Skeletal muscle satellite cell (primary cell): ENCODE measurements at regions not wholly inside any gene's neighbourhood (a gene's known extent, or its start where the extent isn't known, plus 50 kb on each side); places are given as distances from the start of the nearest gene placed in this dataset.
"Not testable (repeated sequence)": the region's sequence is repeated elsewhere in the genome, so short reads cannot be mapped to it uniquely, and the experiment has no call there.

Experiments used
- H3K27me3 ChIP-seq: 2 replicates; pipeline ENCODE4 v1.7.0; 2013; ENCODE audit warnings: low read length; ENCODE audit not compliant: control insufficient read depth, insufficient read depth
- H3K36me3 ChIP-seq: 2 replicates; pipeline ENCODE4 v1.7.0; 2013; ENCODE audit warnings: mild to moderate bottlenecking, control low read depth, low read length; ENCODE audit not compliant: insufficient read depth
- H3K4me1 ChIP-seq: 2 replicates; pipeline ENCODE4 v1.7.0; 2013; ENCODE audit warnings: low read length; ENCODE audit not compliant: control insufficient read depth, insufficient read depth
- H3K4me2 ChIP-seq: 2 replicates; pipeline ENCODE4 v1.7.0; 2013; ENCODE audit warnings: mild to moderate bottlenecking, low read length
- H3K4me3 ChIP-seq: 2 replicates; pipeline ENCODE4 v1.7.0; 2013; ENCODE audit warnings: low read length
- H3K9ac ChIP-seq: 2 replicates; pipeline ENCODE4 v1.7.0; 2013; ENCODE audit warnings: mild to moderate bottlenecking, low read depth, low read length, moderate library complexity
- H3K9me3 ChIP-seq: replicated peaks from 2 replicates; pipeline ENCODE4 v1.7.0; 2013; ENCODE audit warnings: mild to moderate bottlenecking, control low read depth, low read length

DNA sequence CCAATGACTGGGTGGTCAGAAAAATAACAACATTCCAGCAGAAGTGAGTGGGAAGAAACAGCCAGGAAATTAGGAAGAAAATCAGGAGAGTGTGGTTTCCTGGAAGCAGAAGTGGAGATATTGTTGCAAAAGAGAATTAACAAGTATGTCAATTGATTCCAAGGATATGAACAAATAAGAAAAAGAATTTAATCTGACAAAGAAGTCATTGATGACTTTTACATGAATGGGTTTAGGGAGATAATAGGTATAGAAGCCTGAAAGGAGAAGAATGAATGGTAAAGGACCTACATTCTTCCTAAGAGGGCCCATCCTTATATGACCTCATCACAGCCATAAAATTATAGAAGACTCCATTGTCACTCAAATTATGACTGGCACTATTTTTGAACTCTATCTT is 1440.1 kb downstream of the OTOL1 start:
- Histone ChIP-seq H3K9ac (no peak overlapping the region), H3K9me3 (no peaks in the 10 kb centered on the region), H3K36me3 (no peaks in the 10 kb centered on the region), H3K4me3 (no peak overlapping the region), H3K4me1 (no peaks in the 10 kb centered on the region), H3K27me3 (no peaks in the 10 kb centered on the region), H3K4me2 (no peak overlapping the region)

GRCh38 chr3:162938083-162938482 is 1441.5 kb downstream of the OTOL1 start:
- Histone ChIP-seq H3K4me2 (no peak overlapping the region), H3K4me3 (no peak overlapping the region), H3K36me3 (no peaks in the 10 kb centered on the region), H3K9me3 (no peaks in the 10 kb centered on the region), H3K27me3 (no peaks in the 10 kb centered on the region), H3K9ac (no peak overlapping the region), H3K4me1 (no peaks in the 10 kb centered on the region)

GRCh38 chr3:162945626-162946025 is 1449.0 kb downstream of the OTOL1 start:
- no peaks in the 10 kb centered on the region for H3K27me3 ChIP-seq
- no peak overlapping the region for H3K9ac ChIP-seq
- H3K9me3 ChIP-seq, result no peaks in the 10 kb centered on the region
- no peak overlapping the region for H3K4me3 ChIP-seq
- no peaks in the 10 kb centered on the region for H3K36me3 ChIP-seq
- H3K4me2 ChIP-seq, result no peak overlapping the region
- no peaks in the 10 kb centered on the region for H3K4me1 ChIP-seq

DNA sequence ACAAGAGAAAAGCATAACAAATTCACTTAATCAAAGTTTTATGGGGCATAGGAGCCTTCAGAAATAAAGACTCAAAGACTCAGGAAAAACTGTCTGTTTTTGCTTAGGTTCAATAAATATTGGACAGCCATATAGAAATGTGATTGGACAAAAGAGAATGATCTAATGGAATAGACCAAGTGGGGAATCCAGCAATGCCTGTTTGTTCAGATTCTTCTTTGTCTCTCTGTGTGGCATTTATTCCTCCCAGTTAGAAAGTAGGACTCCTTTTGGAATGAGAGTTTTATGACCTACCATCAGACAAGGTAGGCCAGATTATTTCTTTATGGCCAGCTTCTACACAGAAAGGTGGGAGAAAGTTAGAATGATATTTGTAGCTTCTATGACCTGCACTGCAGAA is 1460.1 kb downstream of the OTOL1 start:
- Histone ChIP-seq H3K4me2 (no peak overlapping the region), H3K36me3 (no peaks in the 10 kb centered on the region), H3K27me3 (no peaks in the 10 kb centered on the region), H3K4me1 (no peaks in the 10 kb centered on the region), H3K4me3 (no peak overlapping the region), H3K9me3 (no peaks in the 10 kb centered on the region), H3K9ac (no peak overlapping the region)

DNA sequence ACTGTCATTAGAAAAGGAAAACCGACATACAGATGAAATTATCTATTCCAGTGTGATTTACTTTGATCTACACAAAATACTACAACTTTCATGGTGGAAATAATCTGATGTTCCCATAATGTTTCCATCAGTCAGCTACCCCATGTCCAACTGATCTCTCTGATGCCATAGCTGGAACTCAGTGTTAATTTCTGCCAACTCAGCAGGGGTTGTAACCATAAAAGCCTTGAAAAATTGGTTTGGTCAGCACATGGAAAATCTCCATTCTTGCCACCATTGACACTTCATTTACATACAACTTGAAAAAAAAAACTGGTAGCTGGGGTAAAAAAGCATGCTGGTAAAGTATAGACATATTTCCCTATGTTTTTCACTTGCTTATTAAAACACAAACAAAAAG is 1463.7 kb downstream of the OTOL1 start:
- Histone ChIP-seq H3K27me3 (no peaks in the 10 kb centered on the region), H3K4me1 (no peaks in the 10 kb centered on the region), H3K4me3 (no peak overlapping the region), H3K9me3 (no peaks in the 10 kb centered on the region), H3K9ac (no peak overlapping the region), H3K36me3 (no peaks in the 10 kb centered on the region), H3K4me2 (no peak overlapping the region)

DNA sequence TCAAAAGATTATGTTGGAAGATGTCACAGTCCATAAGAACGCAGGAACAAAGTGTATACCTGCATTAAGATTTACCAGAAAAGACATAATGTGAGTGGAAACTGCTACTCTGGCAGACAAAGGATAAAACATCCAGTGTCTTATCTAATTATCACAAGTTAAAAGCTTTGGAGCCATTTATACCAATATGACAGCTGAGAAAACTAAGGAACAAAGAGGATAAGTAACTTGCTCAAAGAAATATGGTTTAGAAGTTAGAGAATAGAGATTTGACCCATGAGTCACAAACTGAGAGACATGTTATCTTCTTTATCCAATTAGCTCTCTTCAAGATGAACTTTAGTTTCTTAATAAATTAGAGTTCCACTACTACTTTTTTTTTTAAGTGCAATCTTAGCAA is 1473.7 kb downstream of the OTOL1 start:
- Histone ChIP-seq H3K36me3 (no peaks in the 10 kb centered on the region), H3K4me2 (no peak overlapping the region), H3K4me1 (no peaks in the 10 kb centered on the region), H3K9me3 (no peaks in the 10 kb centered on the region), H3K9ac (no peak overlapping the region), H3K4me3 (no peak overlapping the region), H3K27me3 (no peaks in the 10 kb centered on the region)

DNA sequence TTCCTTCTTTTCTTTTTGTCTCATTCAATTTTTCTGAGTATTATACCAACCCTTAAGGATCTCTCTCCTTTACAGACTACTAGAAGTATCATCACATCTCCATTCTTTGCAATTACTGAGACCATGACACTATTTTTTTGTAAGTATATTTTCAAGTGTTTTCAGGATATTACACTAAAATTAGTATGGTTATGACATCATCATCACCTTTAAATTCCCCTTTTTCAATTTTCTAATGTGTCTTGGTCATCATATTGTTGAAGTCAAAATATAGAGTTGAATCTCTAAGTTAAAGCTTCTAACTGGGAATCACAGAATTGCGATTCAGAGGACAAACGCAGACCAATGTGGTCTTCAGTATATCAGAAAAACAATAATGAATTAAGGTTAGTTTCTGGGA is 1475.1 kb downstream of the OTOL1 start:
- Histone ChIP-seq H3K9me3 (no peaks in the 10 kb centered on the region), H3K36me3 (no peaks in the 10 kb centered on the region), H3K4me1 (no peaks in the 10 kb centered on the region), H3K4me2 (no peak overlapping the region), H3K9ac (no peak overlapping the region), H3K27me3 (no peaks in the 10 kb centered on the region), H3K4me3 (no peak overlapping the region)

DNA sequence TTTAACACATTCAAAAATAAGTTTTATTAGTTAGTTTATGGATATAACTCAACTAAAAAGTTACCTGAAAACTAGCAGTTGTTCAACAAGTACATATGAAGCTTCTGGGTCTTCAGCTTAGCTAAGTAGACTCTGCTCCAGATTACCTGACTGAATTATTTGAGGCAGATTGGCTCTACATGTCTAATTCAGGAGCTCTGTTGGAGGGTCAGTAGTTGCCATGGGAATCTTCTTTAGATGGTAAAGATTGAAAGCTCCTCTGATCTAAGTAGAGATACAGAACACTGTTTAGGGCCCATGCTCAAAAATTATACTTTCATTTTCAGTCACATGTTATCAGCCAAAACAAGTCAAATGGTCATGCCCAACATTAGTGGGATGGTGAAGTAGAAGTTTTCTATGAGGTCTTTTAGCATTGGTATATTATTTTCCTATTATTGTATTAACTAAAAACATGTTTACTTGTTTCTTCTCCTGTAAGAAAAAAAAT is 1476.9 kb downstream of the OTOL1 start:
- Histone ChIP-seq H3K27me3 (no peaks in the 10 kb centered on the region), H3K36me3 (no peaks in the 10 kb centered on the region), H3K4me3 (no peak overlapping the region), H3K4me2 (no peak overlapping the region), H3K9ac (no peak overlapping the region), H3K9me3 (no peaks in the 10 kb centered on the region), H3K4me1 (no peaks in the 10 kb centered on the region)

DNA sequence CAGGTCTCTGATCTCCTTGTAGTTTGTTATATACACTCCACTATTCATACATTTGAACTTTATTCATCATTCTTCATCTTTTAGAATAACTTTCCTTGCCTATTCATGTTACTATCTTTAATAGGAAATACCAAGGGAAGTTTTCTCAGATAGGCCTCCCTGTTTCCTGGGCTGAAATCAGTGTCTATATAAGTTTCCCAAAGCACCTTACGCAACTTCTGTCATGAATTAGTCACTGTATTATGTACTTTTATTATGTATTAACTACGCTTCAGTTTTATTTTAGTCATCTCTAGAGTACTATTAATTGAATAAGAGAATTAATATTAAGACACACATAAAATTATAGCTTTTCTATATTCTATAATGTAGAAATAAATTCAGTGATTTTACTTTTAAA is 1481.5 kb downstream of the OTOL1 start:
- Histone ChIP-seq H3K4me3 (no peak overlapping the region), H3K4me1 (no peaks in the 10 kb centered on the region), H3K9ac (no peak overlapping the region), H3K9me3 (no peaks in the 10 kb centered on the region), H3K27me3 (no peaks in the 10 kb centered on the region), H3K4me2 (no peak overlapping the region), H3K36me3 (no peaks in the 10 kb centered on the region)

- Histone ChIP-seq H3K27me3 (no peaks in the 10 kb centered on the region), H3K4me1 (no peaks in the 10 kb centered on the region), H3K9ac (no peak overlapping the region), H3K4me2 (no peak overlapping the region), H3K4me3 (no peak overlapping the region), H3K36me3 (no peaks in the 10 kb centered on the region), H3K9me3 (no peaks in the 10 kb centered on the region)
These were observed 1488.1 kb downstream of the OTOL1 start for GRCh38 chr3:162984746-162985145.

- H3K4me3 ChIP-seq, H3K27me3 ChIP-seq, H3K4me2 ChIP-seq, H3K4me1 ChIP-seq, H3K9ac ChIP-seq, H3K9me3 ChIP-seq, H3K36me3 ChIP-seq: not testable (repeated sequence)
These were observed 1490.6 kb downstream of the OTOL1 start for GRCh38 chr3:162987085-162987794.

- no peak overlapping the region for H3K9ac ChIP-seq
- no peak overlapping the region for H3K4me2 ChIP-seq
- H3K4me1 ChIP-seq, result no peaks in the 10 kb centered on the region
- no peaks in the 10 kb centered on the region for H3K27me3 ChIP-seq
- H3K9me3 ChIP-seq, result no peaks in the 10 kb centered on the region
- no peak overlapping the region for H3K4me3 ChIP-seq
- H3K36me3 ChIP-seq, result no peaks in the 10 kb centered on the region
These were observed 1496.1 kb downstream of the OTOL1 start for GRCh38 chr3:162992741-162993140.
